ENCODE measurements at regions not wholly inside any gene's neighbourhood (a gene's known extent, or its start where the extent isn't known, plus 50 kb on each side); places are given as distances from the start of the nearest gene placed in this dataset.

GRCh38 chr18:51955136-51955535, 384.9 kb upstream of the DCC start:
- H3K79me2 ChIP-seq (ENCODE audit: insufficient read depth): no peaks in the 10 kb centered on the region
- H3K4me3 ChIP-seq (ENCODE audit: low read depth in 2 of 2, low read length in 1 of 2): no peak overlapping the region
- WGBS (ENCODE audit: low lambda C conversion rate): 8% methylated on average over 4 of the region's 6 CpGs
- H2AFZ ChIP-seq (ENCODE audit: low read depth): no peak overlapping the region
- ChIA-PET POLR2A (no interaction called here), CTCF (no interaction called here)
- no peaks in the 10 kb centered on the region for H4K20me1 ChIP-seq (ENCODE audit: insufficient read depth)
- H3K9ac ChIP-seq: no peak overlapping the region
- no peak overlapping the region for H3K4me2 ChIP-seq
- no peak for DNase-seq
- H3K9me3 ChIP-seq: no peaks in the 10 kb centered on the region
- no peaks in the 10 kb centered on the region for H3K36me3 ChIP-seq (replicated peaks in 1 of 2; ENCODE audit: control insufficient read depth in 1 of 2, insufficient read depth in 2 of 2, low read length in 1 of 2)
- H3K9me2 ChIP-seq: no peaks in the 10 kb centered on the region
- no peak for TF ChIP-seq NFIC (IDR thresholded peaks at IDR 0.05; ENCODE audit: borderline replicate concordance)
- TF ChIP-seq EZH2phosphoT487 (IDR thresholded peaks at IDR 0.05; ENCODE audit: borderline replicate concordance, low read depth): no peak
- H3F3A ChIP-seq (replicated peaks; ENCODE audit: insufficient read depth): no peaks in the 10 kb centered on the region
- no peaks in the 10 kb centered on the region for H3K27me3 ChIP-seq (ENCODE audit: insufficient read depth)
- no peak overlapping the region for H3K27ac ChIP-seq (ENCODE audit: low read depth in 2 of 2, low read length in 1 of 2)
- no peaks in the 10 kb centered on the region for H3K4me1 ChIP-seq (ENCODE audit: control insufficient read depth in 1 of 2, insufficient read depth in 2 of 2, low read depth in 1 of 2, low read length in 1 of 2)

GRCh38 chr18:51957001-51957400, 383.0 kb upstream of the DCC start:
- CTCF ChIA-PET: no interaction called here
- Histone ChIP-seq H3K36me3 (replicated peaks in 1 of 2; ENCODE audit: control insufficient read depth in 1 of 2, insufficient read depth in 2 of 2, low read length in 1 of 2) (no peaks in the 10 kb centered on the region), H3K79me2 (ENCODE audit: insufficient read depth) (no peaks in the 10 kb centered on the region), H3K4me3 (ENCODE audit: low read depth in 2 of 2, low read length in 1 of 2) (no peak overlapping the region), H3F3A (replicated peaks; ENCODE audit: insufficient read depth) (no peaks in the 10 kb centered on the region), H3K27ac (ENCODE audit: low read depth in 2 of 2, low read length in 1 of 2) (no peak overlapping the region), H3K9ac (no peak overlapping the region), H4K20me1 (ENCODE audit: insufficient read depth) (no peaks in the 10 kb centered on the region), H3K9me2 (no peaks in the 10 kb centered on the region), H3K4me2 (no peak overlapping the region), H2AFZ (ENCODE audit: low read depth) (no peak overlapping the region), H3K4me1 (ENCODE audit: control insufficient read depth in 1 of 2, insufficient read depth in 2 of 2, low read depth in 1 of 2, low read length in 1 of 2) (no peaks in the 10 kb centered on the region), H3K27me3 (ENCODE audit: insufficient read depth) (no peaks in the 10 kb centered on the region), H3K9me3 (no peaks in the 10 kb centered on the region)
- WGBS (ENCODE audit: low lambda C conversion rate): 36% methylated on average over 4 of the region's 4 CpGs
- POLR2A ChIA-PET: no interaction called here
- no peak for DNase-seq
- TF ChIP-seq FOXM1 (IDR thresholded peaks at IDR 0.05; ENCODE audit: low read depth) (no peak), EP300 (IDR thresholded peaks at IDR 0.05; ENCODE audit: borderline replicate concordance in 1 of 2, low read depth in 1 of 2, low read length in 1 of 2) (no peak), FOXJ3 (CRISPR knock-in tag; IDR thresholded peaks at IDR 0.05) (no peak), GABPA (IDR thresholded peaks at IDR 0.05; ENCODE audit: low read depth) (no peak), NRF1 (IDR thresholded peaks at IDR 0.05; ENCODE audit: low read depth, low read length) (no peak), TAF1 (IDR thresholded peaks at IDR 0.05; ENCODE audit: borderline replicate concordance, low read depth, low read length) (no peak), TCF12 (IDR thresholded peaks at IDR 0.05) (no peak), EZH2phosphoT487 (IDR thresholded peaks at IDR 0.05; ENCODE audit: borderline replicate concordance, low read depth) (no peak)

GRCh38 chr18:51980101-51980500, 359.9 kb upstream of the DCC start:
- Histone ChIP-seq H3K9me3 (no peaks in the 10 kb centered on the region), H2AFZ (ENCODE audit: low read depth) (no peak overlapping the region), H3K4me3 (ENCODE audit: low read depth in 2 of 2, low read length in 1 of 2) (no peak overlapping the region), H3K27ac (ENCODE audit: low read depth in 2 of 2, low read length in 1 of 2) (no peak overlapping the region), H3K36me3 (replicated peaks in 1 of 2; ENCODE audit: control insufficient read depth in 1 of 2, insufficient read depth in 2 of 2, low read length in 1 of 2) (no peaks in the 10 kb centered on the region), H3K27me3 (ENCODE audit: insufficient read depth) (no peaks in the 10 kb centered on the region), H4K20me1 (ENCODE audit: insufficient read depth) (no peaks in the 10 kb centered on the region), H3K9ac (no peak overlapping the region), H3K79me2 (ENCODE audit: insufficient read depth) (no peaks in the 10 kb centered on the region), H3K9me2 (no peaks in the 10 kb centered on the region), H3F3A (replicated peaks; ENCODE audit: insufficient read depth) (no peaks in the 10 kb centered on the region), H3K4me2 (no peak overlapping the region), H3K4me1 (ENCODE audit: control insufficient read depth in 1 of 2, insufficient read depth in 2 of 2, low read depth in 1 of 2, low read length in 1 of 2) (no peaks in the 10 kb centered on the region)
- WGBS (ENCODE audit: low lambda C conversion rate): 31% methylated on average over 3 of the region's 3 CpGs
- no peak for DNase-seq
- POLR2A ChIA-PET: no interaction called here
- CTCF ChIA-PET: no interaction called here
- no peak for TF ChIP-seq TAF1 (IDR thresholded peaks at IDR 0.05; ENCODE audit: borderline replicate concordance, low read depth, low read length)
- no peak for TF ChIP-seq GABPA (IDR thresholded peaks at IDR 0.05; ENCODE audit: low read depth)
- TF ChIP-seq ZBTB33 (IDR thresholded peaks at IDR 0.05; ENCODE audit: borderline replicate concordance, low read depth): no peak
- TF ChIP-seq REST (IDR thresholded peaks at IDR 0.05; ENCODE audit: low read depth, low read length): no peak
- TF ChIP-seq MAX (IDR thresholded peaks at IDR 0.05; ENCODE audit: low read depth): no peak
- no peak for TF ChIP-seq TCF12 (IDR thresholded peaks at IDR 0.05)
- TF ChIP-seq POLR2AphosphoS5 (IDR thresholded peaks at IDR 0.05; ENCODE audit: low read depth, low read length): no peak
- no peak for TF ChIP-seq SIN3A (IDR thresholded peaks at IDR 0.05; ENCODE audit: borderline replicate concordance, low read depth, low read length)
- TF ChIP-seq TEAD4 (IDR thresholded peaks at IDR 0.05; ENCODE audit: borderline replicate concordance, insufficient read depth): no peak
- no peak for TF ChIP-seq USF2 (IDR thresholded peaks at IDR 0.05; ENCODE audit: borderline replicate concordance, low read depth, low read length)
- no peak for TF ChIP-seq JUND (IDR thresholded peaks at IDR 0.05)

Measured in SK-N-SH (cell line).